Fibroblast of lung (primary cell): ENCODE measurements at regions not wholly inside any gene's neighbourhood (a gene's known extent, or its start where the extent isn't known, plus 50 kb on each side); places are given as distances from the start of the nearest gene placed in this dataset.
A peak's percentile ranks its signal among the peaks of the same experiment; 100 is the strongest.

ENCODE experiments used
- DNase-seq, 2 donors: peaks; one replicate each; pipeline versions ENCODE4 v3.0.0 to v3.0.0-alpha.2; 2010; ENCODE audit warnings: low read depth in 2 of 2
- H2AFZ ChIP-seq: 2 replicates; pipeline ENCODE4 v1.5.1; 2012; ENCODE audit warnings: low read length, control low read depth, inconsistent platforms
- H3K27ac ChIP-seq: 2 replicates; pipeline ENCODE4 v1.5.1; 2011; ENCODE audit warnings: low read length, control low read depth; ENCODE audit not compliant: insufficient read depth
- H3K27me3 ChIP-seq: 2 replicates; pipeline ENCODE4 v1.5.1; 2011; ENCODE audit warnings: mild to moderate bottlenecking, low read length; ENCODE audit not compliant: control insufficient read depth, insufficient read depth
- H3K36me3 ChIP-seq: 2 replicates; pipeline ENCODE4 v1.5.1; 2011; ENCODE audit warnings: low read length; ENCODE audit not compliant: control insufficient read depth, insufficient read depth
- H3K4me1 ChIP-seq: 2 replicates; pipeline ENCODE4 v1.5.1; 2011; ENCODE audit warnings: low read length; ENCODE audit not compliant: control insufficient read depth, insufficient read depth; ENCODE audit errors: extremely low read depth
- H3K4me2 ChIP-seq: 2 replicates; pipeline ENCODE4 v1.5.1; 2011; ENCODE audit warnings: low read length, control low read depth; ENCODE audit not compliant: insufficient read depth; ENCODE audit errors: extremely low read depth
- H3K4me3 ChIP-seq, 4 experiments: fragments of 200-600 bp in 1 of 4; sonication (generic) in 1 of 4; replicated peaks in 1 of 4; 2 replicates each; pipeline ENCODE4 v1.5.1; 2011 to 2016; ENCODE audit warnings: low read length in 4 of 4, low read depth in 3 of 4, mild to moderate bottlenecking in 3 of 4, control low read depth in 2 of 4, inconsistent platforms in 1 of 4, mixed read lengths in 1 of 4; ENCODE audit not compliant: insufficient read depth in 1 of 4; ENCODE audit errors: control extremely low read depth in 1 of 4
- H3K79me2 ChIP-seq: 2 replicates; pipeline ENCODE4 v1.5.1; 2012; ENCODE audit warnings: mild to moderate bottlenecking, low read length, inconsistent platforms; ENCODE audit not compliant: control insufficient read depth, insufficient read depth
- H3K9ac ChIP-seq: 2 replicates; pipeline ENCODE4 v1.5.1; 2011; ENCODE audit warnings: mild to moderate bottlenecking, low read length, control low read depth; ENCODE audit not compliant: insufficient read depth
- H3K9me3 ChIP-seq: 2 replicates; pipeline ENCODE4 v1.5.1; 2012; ENCODE audit warnings: low read depth, low read length; ENCODE audit not compliant: control insufficient read depth, insufficient read depth
- H4K20me1 ChIP-seq: 2 replicates; pipeline ENCODE4 v1.5.1; 2011; ENCODE audit warnings: low read length; ENCODE audit not compliant: control insufficient read depth, insufficient read depth; ENCODE audit errors: extremely low read depth
- CTCF ChIP-seq, 2 donors: IDR thresholded peaks in 1 of 2; conservative IDR thresholded peaks in 1 of 2; 1 replicate in 1 of 2; 2 replicates in 1 of 2; pipeline ENCODE4 v1.5.1; 2011 to 2012; ENCODE audit warnings: low read length in 2 of 2, control low read depth in 1 of 2, inconsistent platforms in 1 of 2, low read depth in 1 of 2, mild to moderate bottlenecking in 1 of 2
- EZH2 ChIP-seq: IDR thresholded peaks from 2 replicates; pipeline ENCODE4 v1.5.1; 2012; ENCODE audit warnings: low read length, control low read depth, mild to moderate bottlenecking; ENCODE audit errors: missing control alignments

- no peak overlapping the region for H3K4me2 ChIP-seq
- H3K79me2 ChIP-seq = no peaks in the 10 kb centered on the region
These were observed 175.9 kb upstream of the SALL1 start for GRCh38 chr16:51327001-51327400.

GRCh38 chr16:51326131-51326856 is 175.2 kb upstream of the SALL1 start:
- TF ChIP-seq EZH2 = no peak
- no peak for TF ChIP-seq CTCF (conservative IDR thresholded peaks at IDR 0.05 in 1 of 2, IDR thresholded peaks at IDR 0.05 in 1 of 2; ENCODE audit: low read depth in 1 of 2, low read length in 2 of 2)
- Histone ChIP-seq H3K27me3 (no peaks in the 10 kb centered on the region), H3K4me1 (no peaks in the 10 kb centered on the region), H3K27ac (no peak overlapping the region), H4K20me1 (no peaks in the 10 kb centered on the region), H3K4me3 (no peak overlapping the region), H2AFZ (no peak overlapping the region), H3K4me2 (no peak overlapping the region), H3K36me3 (no peaks in the 10 kb centered on the region), H3K79me2 (no peaks in the 10 kb centered on the region), H3K9ac (no peak overlapping the region), H3K9me3 (no peaks in the 10 kb centered on the region)
- peak; percentile 79 to 92 for DNase-seq

More at GRCh38 chr16:51327001-51327400, 175.9 kb upstream of the SALL1 start:
- H3K27me3 ChIP-seq = no peaks in the 10 kb centered on the region
- no peaks in the 10 kb centered on the region for H3K4me1 ChIP-seq
- TF ChIP-seq CTCF (conservative IDR thresholded peaks at IDR 0.05 in 1 of 2, IDR thresholded peaks at IDR 0.05 in 1 of 2; ENCODE audit: low read depth in 1 of 2, low read length in 2 of 2) (no peak), EZH2 (no peak)
- no peak overlapping the region for H3K4me3 ChIP-seq
- H3K9me3 ChIP-seq = no peaks in the 10 kb centered on the region
- DNase-seq = peak; percentile 62 to 79
- no peak overlapping the region for H3K9ac ChIP-seq
- H3K36me3 ChIP-seq = no peaks in the 10 kb centered on the region
- H4K20me1 ChIP-seq = no peaks in the 10 kb centered on the region
- H3K27ac ChIP-seq = no peak overlapping the region
- no peak overlapping the region for H2AFZ ChIP-seq

- Histone ChIP-seq H3K4me2 (no peak overlapping the region), H3K4me3 (no peak overlapping the region), H3K36me3 (no peaks in the 10 kb centered on the region), H3K4me1 (no peaks in the 10 kb centered on the region), H4K20me1 (no peaks in the 10 kb centered on the region), H3K27ac (no peak overlapping the region), H3K9ac (no peak overlapping the region), H3K9me3 (no peaks in the 10 kb centered on the region), H3K79me2 (no peaks in the 10 kb centered on the region), H3K27me3 (no peaks in the 10 kb centered on the region), H2AFZ (no peak overlapping the region)
- TF ChIP-seq CTCF (conservative IDR thresholded peaks at IDR 0.05 in 1 of 2, IDR thresholded peaks at IDR 0.05 in 1 of 2; ENCODE audit: low read depth in 1 of 2, low read length in 2 of 2) (no peak), EZH2 (no peak)
- DNase-seq = peak in 1 of 2 donors; percentile 39
These were observed 170.2 kb upstream of the SALL1 start for GRCh38 chr16:51321251-51321650.
